ENCODE measurements at regions not wholly inside any gene's neighbourhood (a gene's known extent, or its start where the extent isn't known, plus 50 kb on each side); places are given as distances from the start of the nearest gene placed in this dataset.

- TF ChIP-seq CTCF (conservative IDR thresholded peaks at IDR 0.05; ENCODE audit: low read length) (no peak), EZH2phosphoT487 (IDR thresholded peaks at IDR 0.05; ENCODE audit: borderline replicate concordance, low read depth, low read length) (no peak)
Measured at GRCh38 chr6:11888727-11889126, 110.1 kb upstream of the ADTRP start.

All from OCI-LY7 (cell line).